ENCODE measurements at regions not wholly inside any gene's neighbourhood (a gene's known extent, or its start where the extent isn't known, plus 50 kb on each side); places are given as distances from the start of the nearest gene placed in this dataset.

DNA sequence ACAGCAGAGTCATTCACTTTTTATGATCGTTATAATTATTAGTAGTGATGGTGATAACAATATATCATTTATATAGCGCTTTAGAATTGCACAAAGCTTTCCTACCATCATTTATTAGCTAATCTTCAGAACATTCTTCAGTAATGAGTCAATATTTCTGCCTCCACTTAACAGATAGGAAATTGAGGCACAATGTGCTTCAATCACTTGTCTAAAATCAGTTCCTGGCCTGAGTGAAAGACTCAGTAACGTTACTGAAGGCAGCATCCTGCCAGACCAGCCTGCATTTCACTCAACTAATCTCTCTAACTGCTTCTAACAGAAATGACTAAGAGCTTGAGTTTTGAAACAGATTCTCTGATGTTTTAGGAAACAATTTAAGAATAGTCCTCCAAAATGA, 412.1 kb downstream of the MZT1 start:
- no peaks in the 10 kb centered on the region for H3K4me1 ChIP-seq (ENCODE audit: control insufficient read depth, extremely low read depth, insufficient read depth, low read length)
- no peaks in the 10 kb centered on the region for H3K27me3 ChIP-seq (ENCODE audit: control insufficient read depth, insufficient read depth, low read length)
- TF ChIP-seq, protein P1, sequence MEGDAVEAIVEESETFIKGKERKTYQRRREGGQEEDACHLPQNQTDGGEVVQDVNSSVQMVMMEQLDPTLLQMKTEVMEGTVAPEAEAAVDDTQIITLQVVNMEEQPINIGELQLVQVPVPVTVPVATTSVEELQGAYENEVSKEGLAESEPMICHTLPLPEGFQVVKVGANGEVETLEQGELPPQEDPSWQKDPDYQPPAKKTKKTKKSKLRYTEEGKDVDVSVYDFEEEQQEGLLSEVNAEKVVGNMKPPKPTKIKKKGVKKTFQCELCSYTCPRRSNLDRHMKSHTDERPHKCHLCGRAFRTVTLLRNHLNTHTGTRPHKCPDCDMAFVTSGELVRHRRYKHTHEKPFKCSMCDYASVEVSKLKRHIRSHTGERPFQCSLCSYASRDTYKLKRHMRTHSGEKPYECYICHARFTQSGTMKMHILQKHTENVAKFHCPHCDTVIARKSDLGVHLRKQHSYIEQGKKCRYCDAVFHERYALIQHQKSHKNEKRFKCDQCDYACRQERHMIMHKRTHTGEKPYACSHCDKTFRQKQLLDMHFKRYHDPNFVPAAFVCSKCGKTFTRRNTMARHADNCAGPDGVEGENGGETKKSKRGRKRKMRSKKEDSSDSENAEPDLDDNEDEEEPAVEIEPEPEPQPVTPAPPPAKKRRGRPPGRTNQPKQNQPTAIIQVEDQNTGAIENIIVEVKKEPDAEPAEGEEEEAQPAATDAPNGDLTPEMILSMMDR (conservative IDR thresholded peaks at IDR 0.05 in 1 of 2, IDR thresholded peaks at IDR 0.05 in 1 of 2; ENCODE audit: low read depth in 1 of 2, low read length in 2 of 2) = no peak
- TF ChIP-seq EZH2 (IDR thresholded peaks at IDR 0.05; ENCODE audit: low read length, missing control alignments) = no peak
- no peak overlapping the region for H3K4me2 ChIP-seq (ENCODE audit: extremely low read depth, insufficient read depth, low read length)
- no peaks in the 10 kb centered on the region for H3K79me2 ChIP-seq (ENCODE audit: control insufficient read depth, insufficient read depth, low read length)
- H3K9me3 ChIP-seq (ENCODE audit: control insufficient read depth, insufficient read depth, low read depth, low read length) = no peaks in the 10 kb centered on the region
- H3K9ac ChIP-seq (ENCODE audit: insufficient read depth, low read length) = no peak overlapping the region
- H3K4me3 ChIP-seq (replicated peaks in 1 of 4; ENCODE audit: control extremely low read depth in 1 of 4, insufficient read depth in 1 of 4, low read depth in 3 of 4, low read length in 4 of 4) = no peak overlapping the region
- H3K27ac ChIP-seq (ENCODE audit: insufficient read depth, low read length) = no peak overlapping the region
- H4K20me1 ChIP-seq (ENCODE audit: control insufficient read depth, extremely low read depth, insufficient read depth, low read length) = no peaks in the 10 kb centered on the region
- H3K36me3 ChIP-seq (ENCODE audit: control insufficient read depth, insufficient read depth, low read length) = no peaks in the 10 kb centered on the region
- H2AFZ ChIP-seq (ENCODE audit: low read length) = no peak overlapping the region
- no peak for DNase-seq (ENCODE audit: low read depth in 2 of 2)

- no peaks in the 10 kb centered on the region for H3K27me3 ChIP-seq (ENCODE audit: control insufficient read depth, insufficient read depth, low read length)
- no peaks in the 10 kb centered on the region for H3K36me3 ChIP-seq (ENCODE audit: control insufficient read depth, insufficient read depth, low read length)
- no peak overlapping the region for H3K4me3 ChIP-seq (replicated peaks in 1 of 4; ENCODE audit: control extremely low read depth in 1 of 4, insufficient read depth in 1 of 4, low read depth in 3 of 4, low read length in 4 of 4)
- H3K4me2 ChIP-seq (ENCODE audit: extremely low read depth, insufficient read depth, low read length) = no peak overlapping the region
- TF ChIP-seq, protein P1 (conservative IDR thresholded peaks at IDR 0.05 in 1 of 2, IDR thresholded peaks at IDR 0.05 in 1 of 2; ENCODE audit: low read depth in 1 of 2, low read length in 2 of 2) = no peak
- H2AFZ ChIP-seq (ENCODE audit: low read length) = no peak overlapping the region
- no peaks in the 10 kb centered on the region for H3K79me2 ChIP-seq (ENCODE audit: control insufficient read depth, insufficient read depth, low read length)
- DNase-seq (ENCODE audit: low read depth in 2 of 2) = no peak
- no peak overlapping the region for H3K27ac ChIP-seq (ENCODE audit: insufficient read depth, low read length)
- H3K9me3 ChIP-seq (ENCODE audit: control insufficient read depth, insufficient read depth, low read depth, low read length) = no peaks in the 10 kb centered on the region
- no peaks in the 10 kb centered on the region for H3K4me1 ChIP-seq (ENCODE audit: control insufficient read depth, extremely low read depth, insufficient read depth, low read length)
- no peaks in the 10 kb centered on the region for H4K20me1 ChIP-seq (ENCODE audit: control insufficient read depth, extremely low read depth, insufficient read depth, low read length)
- H3K9ac ChIP-seq (ENCODE audit: insufficient read depth, low read length) = no peak overlapping the region
Measured at GRCh38 chr13:72314210-72314609, 413.2 kb downstream of the MZT1 start.

DNA sequence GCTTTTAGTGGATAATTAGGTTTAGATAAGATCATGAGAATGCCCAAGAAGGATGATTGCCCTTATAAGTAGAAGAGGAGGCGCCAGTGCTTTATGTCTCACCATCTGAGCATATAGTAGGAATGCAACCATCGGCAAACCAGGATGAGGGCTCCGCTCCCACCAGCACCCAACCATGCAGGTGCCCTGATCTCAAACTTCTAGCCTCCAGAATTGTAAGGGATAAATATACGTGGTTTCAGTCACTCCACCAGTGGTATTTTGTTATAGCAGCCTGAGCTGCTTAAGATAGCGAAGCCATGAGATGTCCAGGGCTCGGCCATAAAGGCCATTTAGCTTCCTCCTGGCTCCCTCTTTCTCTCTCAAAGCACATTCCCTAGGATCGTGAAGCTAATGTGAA, 413.9 kb downstream of the MZT1 start:
- no peak for DNase-seq (ENCODE audit: low read depth in 2 of 2)
- H4K20me1 ChIP-seq (ENCODE audit: control insufficient read depth, extremely low read depth, insufficient read depth, low read length) = no peaks in the 10 kb centered on the region
- TF ChIP-seq EZH2 (IDR thresholded peaks at IDR 0.05; ENCODE audit: low read length, missing control alignments) = no peak
- TF ChIP-seq, protein P1 (conservative IDR thresholded peaks at IDR 0.05 in 1 of 2, IDR thresholded peaks at IDR 0.05 in 1 of 2; ENCODE audit: low read depth in 1 of 2, low read length in 2 of 2) = no peak

More for the DNA sequence above, 413.9 kb downstream of the MZT1 start:
- Histone ChIP-seq H3K27me3 (ENCODE audit: control insufficient read depth, insufficient read depth, low read length) (no peaks in the 10 kb centered on the region), H3K36me3 (ENCODE audit: control insufficient read depth, insufficient read depth, low read length) (no peaks in the 10 kb centered on the region), H3K4me2 (ENCODE audit: extremely low read depth, insufficient read depth, low read length) (no peak overlapping the region), H3K27ac (ENCODE audit: insufficient read depth, low read length) (no peak overlapping the region), H3K4me1 (ENCODE audit: control insufficient read depth, extremely low read depth, insufficient read depth, low read length) (no peaks in the 10 kb centered on the region), H2AFZ (ENCODE audit: low read length) (no peak overlapping the region), H3K4me3 (replicated peaks in 1 of 4; ENCODE audit: control extremely low read depth in 1 of 4, insufficient read depth in 1 of 4, low read depth in 3 of 4, low read length in 4 of 4) (no peak overlapping the region), H3K9ac (ENCODE audit: insufficient read depth, low read length) (no peak overlapping the region), H3K79me2 (ENCODE audit: control insufficient read depth, insufficient read depth, low read length) (no peaks in the 10 kb centered on the region), H3K9me3 (ENCODE audit: control insufficient read depth, insufficient read depth, low read depth, low read length) (no peaks in the 10 kb centered on the region)

All from fibroblast of lung (primary cell).